BLaER1 treated with 17β-estradiol and CSF1 and Interleukin-3, amounts not matched to agents 10 nM and 100 nM (cell line): ENCODE measurements at regions not wholly inside any gene's neighbourhood (a gene's known extent, or its start where the extent isn't known, plus 50 kb on each side); places are given as distances from the start of the nearest gene placed in this dataset.

ENCODE experiments used
- H3K27ac ChIP-seq, 11 experiments: shearing (Covaris generic); formaldehyde crosslinking; 2 replicates each; pipeline ENCODE4 v1.8.1; 2022
- H3K27me3 ChIP-seq, 11 experiments: shearing (Covaris generic); formaldehyde crosslinking; 2 replicates each; pipeline ENCODE4 v1.8.1; 2022
- H3K36me3 ChIP-seq, 11 experiments: shearing (Covaris generic); formaldehyde crosslinking; 2 replicates each; pipeline ENCODE4 v1.8.1; 2022
- H3K4me1 ChIP-seq, 10 experiments: shearing (Covaris generic); formaldehyde crosslinking; 2 replicates each; pipeline ENCODE4 v1.8.1; 2022
- H3K4me2 ChIP-seq, 11 experiments: shearing (Covaris generic); formaldehyde crosslinking; 2 replicates each; pipeline ENCODE4 v1.8.1; 2022
- H3K4me3 ChIP-seq, 10 experiments: shearing (Covaris generic); formaldehyde crosslinking; 2 replicates each; pipeline ENCODE4 v1.8.1; 2022
- H3K9ac ChIP-seq, 11 experiments: shearing (Covaris generic); formaldehyde crosslinking; 2 replicates each; pipeline ENCODE4 v1.8.1; 2022
- H3K9me3 ChIP-seq, 11 experiments: shearing (Covaris generic); formaldehyde crosslinking; replicated peaks in 1 of 11; 2 replicates each; pipeline ENCODE4 v1.8.1; 2022
- H4K20me1 ChIP-seq, 11 experiments: shearing (Covaris generic); formaldehyde crosslinking; 2 replicates each; pipeline ENCODE4 v1.8.1; 2022
- Cebpa-rat ChIP-seq, 11 experiments: shearing (Covaris generic); IDR thresholded peaks; 2 replicates each; pipeline ENCODE4 v1.8.1; 2022

- Histone ChIP-seq H3K4me2 (no peak overlapping the region), H3K36me3 (no peaks in the 10 kb centered on the region), H3K4me1 (no peaks in the 10 kb centered on the region), H3K9ac (no peak overlapping the region), H3K4me3 (no peak overlapping the region), H3K27ac (no peak overlapping the region), H3K9me3 (peaks cover 0 to 9% (median 0%) of the 10 kb centered on the region in 11 experiments; a peak in 8 of 22 replicates), H4K20me1 (peaks cover 0 to 7% (median 0%) of the 10 kb centered on the region in 11 experiments; a peak in 2 of 22 replicates), H3K27me3 (peaks cover 31 to 91% (median 57%) of the 10 kb centered on the region in 11 experiments)
- TF ChIP-seq Cebpa-rat (IDR thresholded peaks at IDR 0.05): no peak
These were observed 381.0 kb downstream of the NOVA1 start for GRCh38 chr14:26216786-26217185.

- Histone ChIP-seq H3K4me3 (no peak overlapping the region), H4K20me1 (peaks cover 0 to 21% (median 0%) of the 10 kb centered on the region in 11 experiments; a peak in 5 of 22 replicates), H3K36me3 (no peaks in the 10 kb centered on the region), H3K4me2 (no peak overlapping the region), H3K27me3 (peaks cover 59 to 92% (median 85%) of the 10 kb centered on the region in 11 experiments), H3K9ac (no peak overlapping the region), H3K9me3 (peaks cover 0 to 13% (median 0%) of the 10 kb centered on the region in 11 experiments; a peak in 8 of 22 replicates), H3K4me1 (no peaks in the 10 kb centered on the region), H3K27ac (no peak overlapping the region)
- TF ChIP-seq Cebpa-rat (IDR thresholded peaks at IDR 0.05): no peak
These were observed 383.8 kb downstream of the NOVA1 start for GRCh38 chr14:26213846-26214575.

DNA sequence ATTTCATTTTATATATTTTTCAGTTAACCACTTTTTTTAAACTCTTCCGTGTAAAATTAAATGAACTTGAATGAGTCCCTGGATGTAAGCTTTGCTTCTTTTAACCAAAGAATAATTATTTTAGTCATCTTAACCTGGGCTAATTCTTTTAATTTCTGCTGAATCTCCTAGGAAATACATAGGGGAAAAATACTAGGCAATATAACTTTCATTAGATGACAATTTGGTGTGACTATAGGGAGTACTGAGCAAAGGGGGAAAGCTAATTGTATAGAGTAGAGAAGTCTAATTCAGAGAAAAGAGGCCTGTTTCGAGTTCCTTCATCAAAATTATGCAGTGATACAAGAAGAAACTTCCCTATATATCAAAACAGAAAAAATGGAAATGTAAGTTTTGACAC, 388.1 kb downstream of the NOVA1 start:
- Histone ChIP-seq H3K4me1 (no peaks in the 10 kb centered on the region), H3K9me3 (peaks cover 0 to 6% (median 3%) of the 10 kb centered on the region in 11 experiments; a peak in 6 of 22 replicates), H3K4me3 (no peak overlapping the region), H3K27me3 (peaks cover 88 to 100% (median 97%) of the 10 kb centered on the region in 11 experiments), H3K9ac (no peak overlapping the region), H3K27ac (no peak overlapping the region), H3K4me2 (no peak overlapping the region), H4K20me1 (peaks cover 0 to 28% (median 6%) of the 10 kb centered on the region in 11 experiments; a peak in 10 of 22 replicates), H3K36me3 (no peaks in the 10 kb centered on the region)
- TF ChIP-seq Cebpa-rat (IDR thresholded peaks at IDR 0.05): no peak

DNA sequence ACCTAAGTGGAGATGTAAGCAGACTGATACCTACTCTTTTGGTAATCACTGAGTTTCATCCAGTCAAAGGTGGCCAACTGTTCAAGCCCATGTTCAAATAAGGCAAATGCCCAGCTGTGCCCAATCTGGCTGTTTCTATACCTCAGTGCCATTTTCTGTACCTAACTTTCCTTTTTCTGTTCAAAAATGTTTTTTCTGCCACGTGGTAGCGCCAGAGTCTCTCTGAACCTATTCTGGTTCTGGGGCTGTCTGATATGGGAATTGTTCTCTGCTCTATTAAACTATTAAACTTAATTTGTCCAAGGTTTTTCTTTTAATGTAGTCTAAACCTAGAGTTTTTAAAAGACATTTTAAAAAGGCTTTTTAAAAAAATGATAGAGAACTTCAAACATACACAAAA, 391.2 kb downstream of the NOVA1 start:
- H3K4me1 ChIP-seq: no peaks in the 10 kb centered on the region

GRCh38 chr14:26204728-26205479, 392.9 kb downstream of the NOVA1 start:
- Histone ChIP-seq H3K27ac (no peak overlapping the region), H4K20me1 (peaks cover 0 to 60% (median 22%) of the 10 kb centered on the region in 11 experiments; a peak in 16 of 22 replicates), H3K27me3 (peaks cover 99 to 100% (median 100%) of the 10 kb centered on the region in 11 experiments), H3K9me3 (peaks cover 0 to 21% (median 12%) of the 10 kb centered on the region in 11 experiments; a peak in 9 of 22 replicates), H3K4me1 (peaks cover 0 to 5% (median 3%) of the 10 kb centered on the region in 10 experiments; a peak in 8 of 20 replicates), H3K4me2 (no peak overlapping the region), H3K9ac (no peak overlapping the region), H3K36me3 (no peaks in the 10 kb centered on the region), H3K4me3 (no peak overlapping the region)
- no peak for TF ChIP-seq Cebpa-rat (IDR thresholded peaks at IDR 0.05)

More for the DNA sequence above, 391.2 kb downstream of the NOVA1 start:
- Histone ChIP-seq H3K9ac (no peak overlapping the region), H3K4me3 (no peak overlapping the region), H3K9me3 (peaks cover 0 to 21% (median 12%) of the 10 kb centered on the region in 11 experiments; a peak in 9 of 22 replicates), H3K27me3 (peaks cover 99 to 100% (median 100%) of the 10 kb centered on the region in 11 experiments), H3K27ac (no peak overlapping the region), H3K36me3 (no peaks in the 10 kb centered on the region), H4K20me1 (peaks cover 0 to 43% (median 14%) of the 10 kb centered on the region in 11 experiments; a peak in 12 of 22 replicates), H3K4me2 (no peak overlapping the region)
- no peak for TF ChIP-seq Cebpa-rat (IDR thresholded peaks at IDR 0.05)

GRCh38 chr14:26204366-26204727, 393.5 kb downstream of the NOVA1 start:
- Histone ChIP-seq H3K9me3 (peaks cover 0 to 21% (median 12%) of the 10 kb centered on the region in 11 experiments; a peak in 9 of 22 replicates), H3K36me3 (no peaks in the 10 kb centered on the region), H4K20me1 (peaks cover 0 to 65% (median 24%) of the 10 kb centered on the region in 11 experiments; a peak in 17 of 22 replicates), H3K4me1 (peaks cover 0 to 10% (median 5%) of the 10 kb centered on the region in 10 experiments; a peak in 8 of 20 replicates), H3K27me3 (peaks cover 98 to 100% (median 100%) of the 10 kb centered on the region in 11 experiments), H3K27ac (no peak overlapping the region), H3K4me2 (no peak overlapping the region), H3K9ac (no peak overlapping the region), H3K4me3 (no peak overlapping the region)
- no peak for TF ChIP-seq Cebpa-rat (IDR thresholded peaks at IDR 0.05)

- Histone ChIP-seq H3K36me3 (no peaks in the 10 kb centered on the region), H3K4me1 (peaks cover 0 to 13% (median 5%) of the 10 kb centered on the region in 10 experiments; a peak in 8 of 20 replicates), H3K4me2 (no peak overlapping the region), H3K9me3 (peaks cover 0 to 26% (median 12%) of the 10 kb centered on the region in 11 experiments; a peak in 9 of 22 replicates), H4K20me1 (peaks cover 0 to 87% (median 39%) of the 10 kb centered on the region in 11 experiments; a peak in 17 of 22 replicates), H3K27me3 (peaks cover 98 to 100% (median 100%) of the 10 kb centered on the region in 11 experiments), H3K9ac (no peak overlapping the region), H3K4me3 (no peak overlapping the region), H3K27ac (no peak overlapping the region)
- no peak for TF ChIP-seq Cebpa-rat (IDR thresholded peaks at IDR 0.05)
These were observed 397.1 kb downstream of the NOVA1 start for GRCh38 chr14:26200687-26201086.

- Histone ChIP-seq H3K27ac (no peak overlapping the region), H3K4me1 (peaks cover 0 to 13% (median 5%) of the 10 kb centered on the region in 10 experiments; a peak in 8 of 20 replicates), H3K4me2 (peak overlapping the region in 3 of 11 experiments; percentile 18 to 38 (median 34); a peak in 4 of 22 replicates), H3K27me3 (peaks cover 98 to 100% (median 100%) of the 10 kb centered on the region in 11 experiments), H3K9ac (no peak overlapping the region), H4K20me1 (peaks cover 0 to 89% (median 48%) of the 10 kb centered on the region in 11 experiments; a peak in 17 of 22 replicates), H3K4me3 (no peak overlapping the region), H3K9me3 (peaks cover 0 to 21% (median 8%) of the 10 kb centered on the region in 11 experiments; a peak in 9 of 22 replicates), H3K36me3 (no peaks in the 10 kb centered on the region)
- no peak for TF ChIP-seq Cebpa-rat (IDR thresholded peaks at IDR 0.05)
These were observed 398.1 kb downstream of the NOVA1 start for GRCh38 chr14:26199590-26200370.
